ENCODE measurements at regions not wholly inside any gene's neighbourhood (a gene's known extent, or its start where the extent isn't known, plus 50 kb on each side); places are given as distances from the start of the nearest gene placed in this dataset.

DNA sequence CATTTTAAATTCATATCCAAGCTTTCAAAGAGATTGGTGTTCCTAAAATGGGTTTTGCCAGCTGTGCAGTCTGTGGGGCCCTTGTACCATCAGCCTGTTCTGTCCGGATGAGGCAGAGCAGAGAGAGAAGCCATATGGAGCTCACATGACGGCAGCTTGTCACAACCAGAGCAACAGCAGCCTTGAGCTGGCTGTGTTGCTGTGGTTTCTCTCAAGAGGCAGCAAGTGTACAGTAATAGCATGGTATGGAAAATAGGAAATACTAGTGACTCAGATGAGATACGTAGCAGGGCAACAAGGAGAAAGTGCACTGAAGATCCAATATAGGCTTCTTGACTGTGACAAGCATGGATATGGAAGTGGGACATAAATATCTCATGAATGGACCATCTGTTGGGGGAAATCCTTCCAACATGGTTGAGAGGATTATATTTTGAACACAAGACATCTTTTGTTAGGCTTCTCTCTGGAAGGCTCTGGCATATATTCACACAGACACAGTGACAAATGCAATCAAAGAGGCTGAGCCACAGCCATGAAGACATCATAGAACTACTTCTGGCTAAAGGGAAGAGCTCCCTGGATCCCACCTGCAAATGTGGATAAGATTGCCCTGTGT lies 251.0 kb upstream of the TAC1 start:
- Histone ChIP-seq H4K20me1 (replicated peaks; ENCODE audit: insufficient read depth) (no peaks in the 10 kb centered on the region), H3K4me2 (no peak overlapping the region), H3K4me3 (no peak overlapping the region), H3K4me1 (ENCODE audit: insufficient read depth) (no peaks in the 10 kb centered on the region), H3K27me3 (ENCODE audit: insufficient read depth) (no peaks in the 10 kb centered on the region), H3K79me2 (replicated peaks; ENCODE audit: insufficient read depth) (no peaks in the 10 kb centered on the region), H3F3A (replicated peaks; ENCODE audit: low read depth) (no peaks in the 10 kb centered on the region), H2AFZ (no peak overlapping the region), H3K36me3 (ENCODE audit: insufficient read depth) (no peaks in the 10 kb centered on the region), H3K9me2 (ENCODE audit: insufficient read depth) (0 out of 2 replicates have a peak, but pooled peaks cover 8% of the 10 kb centered on the region), H3K27ac (ENCODE audit: low read depth) (no peak overlapping the region)
- H3K4me3 Mint-ChIP-seq = no peak overlapping the region
- H3K4me1 Mint-ChIP-seq = no peaks in the 10 kb centered on the region
- no peak for TF ChIP-seq POLR2AphosphoS5 (IDR thresholded peaks at IDR 0.05; ENCODE audit: low read depth)
- no peak for TF ChIP-seq ZNF114 (CRISPR knock-in tag; IDR thresholded peaks at IDR 0.05)
- no peak for TF ChIP-seq EZH2phosphoT487 (IDR thresholded peaks at IDR 0.05; ENCODE audit: unreplicated experiment)
- no peak for TF ChIP-seq JUNB (IDR thresholded peaks at IDR 0.05; ENCODE audit: unreplicated experiment)
- TF ChIP-seq, protein P1, sequence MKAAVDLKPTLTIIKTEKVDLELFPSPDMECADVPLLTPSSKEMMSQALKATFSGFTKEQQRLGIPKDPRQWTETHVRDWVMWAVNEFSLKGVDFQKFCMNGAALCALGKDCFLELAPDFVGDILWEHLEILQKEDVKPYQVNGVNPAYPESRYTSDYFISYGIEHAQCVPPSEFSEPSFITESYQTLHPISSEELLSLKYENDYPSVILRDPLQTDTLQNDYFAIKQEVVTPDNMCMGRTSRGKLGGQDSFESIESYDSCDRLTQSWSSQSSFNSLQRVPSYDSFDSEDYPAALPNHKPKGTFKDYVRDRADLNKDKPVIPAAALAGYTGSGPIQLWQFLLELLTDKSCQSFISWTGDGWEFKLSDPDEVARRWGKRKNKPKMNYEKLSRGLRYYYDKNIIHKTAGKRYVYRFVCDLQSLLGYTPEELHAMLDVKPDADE (IDR thresholded peaks at IDR 0.05) = no peak
- TF ChIP-seq CREB1 (CRISPR knock-in tag; IDR thresholded peaks at IDR 0.05; ENCODE audit: low read depth) = no peak
- H3K9me3 Mint-ChIP-seq = no peaks in the 10 kb centered on the region
- peaks cover 3% of the 10 kb centered on the region for H3K27me3 Mint-ChIP-seq (ENCODE audit: insufficient read depth, low read depth, poor library complexity)
- DNase-seq (ENCODE audit: low spot score) (no peak), ATAC-seq (no peak)
- H3K27ac Mint-ChIP-seq = no peak overlapping the region
- H3K36me3 Mint-ChIP-seq (ENCODE audit: low read depth) = no peaks in the 10 kb centered on the region

DNA sequence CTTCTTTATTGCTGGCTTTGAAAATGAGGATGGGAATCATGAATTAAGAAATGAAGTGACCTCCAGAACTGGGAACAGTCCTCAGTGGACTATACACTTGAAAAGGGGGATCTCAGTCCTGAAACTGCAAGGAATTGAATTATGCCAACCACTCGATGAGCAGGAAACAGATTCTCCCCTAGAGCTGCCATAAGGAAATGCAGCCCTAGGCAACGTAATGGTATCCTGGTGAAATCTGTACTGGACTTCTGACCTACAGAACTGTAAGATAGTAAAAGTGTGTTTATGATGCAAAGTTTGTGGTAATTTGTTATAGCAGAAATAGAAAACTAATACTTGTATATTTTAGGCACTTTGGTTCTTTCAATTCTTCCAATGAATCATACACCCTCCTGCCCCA lies 236.4 kb upstream of the TAC1 start:
- Histone ChIP-seq H3K4me3 (no peak overlapping the region), H2AFZ (no peak overlapping the region), H3K4me1 (ENCODE audit: insufficient read depth) (no peaks in the 10 kb centered on the region), H3K9me2 (ENCODE audit: insufficient read depth) (no peaks in the 10 kb centered on the region), H3K79me2 (replicated peaks; ENCODE audit: insufficient read depth) (no peaks in the 10 kb centered on the region), H3F3A (replicated peaks; ENCODE audit: low read depth) (no peaks in the 10 kb centered on the region), H3K27ac (ENCODE audit: low read depth) (no peak overlapping the region), H3K27me3 (ENCODE audit: insufficient read depth) (no peaks in the 10 kb centered on the region), H4K20me1 (replicated peaks; ENCODE audit: insufficient read depth) (no peaks in the 10 kb centered on the region), H3K36me3 (ENCODE audit: insufficient read depth) (no peaks in the 10 kb centered on the region), H3K4me2 (no peak overlapping the region)
- Mint-ChIP-seq H3K27ac (no peak overlapping the region), H3K9me3 (no peaks in the 10 kb centered on the region; the same call in 2 of the 3 replicates), H3K36me3 (ENCODE audit: low read depth) (no peaks in the 10 kb centered on the region; the same call in 2 of the 3 replicates), H3K4me3 (no peak overlapping the region), H3K27me3 (ENCODE audit: insufficient read depth, low read depth, poor library complexity) (peaks cover 1% of the 10 kb centered on the region), H3K4me1 (peaks cover 4% of the 10 kb centered on the region; the same call in 1 of the 3 replicates)
- DNase-seq (ENCODE audit: low spot score) (no peak), ATAC-seq (no peak)
- TF ChIP-seq, protein P2, sequence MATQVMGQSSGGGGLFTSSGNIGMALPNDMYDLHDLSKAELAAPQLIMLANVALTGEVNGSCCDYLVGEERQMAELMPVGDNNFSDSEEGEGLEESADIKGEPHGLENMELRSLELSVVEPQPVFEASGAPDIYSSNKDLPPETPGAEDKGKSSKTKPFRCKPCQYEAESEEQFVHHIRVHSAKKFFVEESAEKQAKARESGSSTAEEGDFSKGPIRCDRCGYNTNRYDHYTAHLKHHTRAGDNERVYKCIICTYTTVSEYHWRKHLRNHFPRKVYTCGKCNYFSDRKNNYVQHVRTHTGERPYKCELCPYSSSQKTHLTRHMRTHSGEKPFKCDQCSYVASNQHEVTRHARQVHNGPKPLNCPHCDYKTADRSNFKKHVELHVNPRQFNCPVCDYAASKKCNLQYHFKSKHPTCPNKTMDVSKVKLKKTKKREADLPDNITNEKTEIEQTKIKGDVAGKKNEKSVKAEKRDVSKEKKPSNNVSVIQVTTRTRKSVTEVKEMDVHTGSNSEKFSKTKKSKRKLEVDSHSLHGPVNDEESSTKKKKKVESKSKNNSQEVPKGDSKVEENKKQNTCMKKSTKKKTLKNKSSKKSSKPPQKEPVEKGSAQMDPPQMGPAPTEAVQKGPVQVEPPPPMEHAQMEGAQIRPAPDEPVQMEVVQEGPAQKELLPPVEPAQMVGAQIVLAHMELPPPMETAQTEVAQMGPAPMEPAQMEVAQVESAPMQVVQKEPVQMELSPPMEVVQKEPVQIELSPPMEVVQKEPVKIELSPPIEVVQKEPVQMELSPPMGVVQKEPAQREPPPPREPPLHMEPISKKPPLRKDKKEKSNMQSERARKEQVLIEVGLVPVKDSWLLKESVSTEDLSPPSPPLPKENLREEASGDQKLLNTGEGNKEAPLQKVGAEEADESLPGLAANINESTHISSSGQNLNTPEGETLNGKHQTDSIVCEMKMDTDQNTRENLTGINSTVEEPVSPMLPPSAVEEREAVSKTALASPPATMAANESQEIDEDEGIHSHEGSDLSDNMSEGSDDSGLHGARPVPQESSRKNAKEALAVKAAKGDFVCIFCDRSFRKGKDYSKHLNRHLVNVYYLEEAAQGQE (IDR thresholded peaks at IDR 0.05; ENCODE audit: unreplicated experiment) = no peak
- TF ChIP-seq STAT1 (IDR thresholded peaks at IDR 0.05; ENCODE audit: unreplicated experiment) (no peak), NANOG (IDR thresholded peaks at IDR 0.05; ENCODE audit: borderline replicate concordance) (no peak), JUNB (IDR thresholded peaks at IDR 0.05; ENCODE audit: unreplicated experiment) (no peak)
- TF ChIP-seq, protein P1 (IDR thresholded peaks at IDR 0.05) = no peak
- TF ChIP-seq, protein P3, sequence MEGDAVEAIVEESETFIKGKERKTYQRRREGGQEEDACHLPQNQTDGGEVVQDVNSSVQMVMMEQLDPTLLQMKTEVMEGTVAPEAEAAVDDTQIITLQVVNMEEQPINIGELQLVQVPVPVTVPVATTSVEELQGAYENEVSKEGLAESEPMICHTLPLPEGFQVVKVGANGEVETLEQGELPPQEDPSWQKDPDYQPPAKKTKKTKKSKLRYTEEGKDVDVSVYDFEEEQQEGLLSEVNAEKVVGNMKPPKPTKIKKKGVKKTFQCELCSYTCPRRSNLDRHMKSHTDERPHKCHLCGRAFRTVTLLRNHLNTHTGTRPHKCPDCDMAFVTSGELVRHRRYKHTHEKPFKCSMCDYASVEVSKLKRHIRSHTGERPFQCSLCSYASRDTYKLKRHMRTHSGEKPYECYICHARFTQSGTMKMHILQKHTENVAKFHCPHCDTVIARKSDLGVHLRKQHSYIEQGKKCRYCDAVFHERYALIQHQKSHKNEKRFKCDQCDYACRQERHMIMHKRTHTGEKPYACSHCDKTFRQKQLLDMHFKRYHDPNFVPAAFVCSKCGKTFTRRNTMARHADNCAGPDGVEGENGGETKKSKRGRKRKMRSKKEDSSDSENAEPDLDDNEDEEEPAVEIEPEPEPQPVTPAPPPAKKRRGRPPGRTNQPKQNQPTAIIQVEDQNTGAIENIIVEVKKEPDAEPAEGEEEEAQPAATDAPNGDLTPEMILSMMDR (conservative IDR thresholded peaks at IDR 0.05; ENCODE audit: low read depth in 2 of 2) = no peak

Data from GM23338 (cell line).